CD4-positive, alpha-beta T cell treated with Interleukin-10 for 1 hour (primary cell): ENCODE measurements at regions not wholly inside any gene's neighbourhood (a gene's known extent, or its start where the extent isn't known, plus 50 kb on each side); places are given as distances from the start of the nearest gene placed in this dataset.
"Not testable (repeated sequence)": the region's sequence is repeated elsewhere in the genome, so short reads cannot be mapped to it uniquely, and the experiment has no call there.

ENCODE experiments used
- DNase-seq: peaks from one replicate; pipeline ENCODE4 v3.0.0-alpha.2; 2020

DNA sequence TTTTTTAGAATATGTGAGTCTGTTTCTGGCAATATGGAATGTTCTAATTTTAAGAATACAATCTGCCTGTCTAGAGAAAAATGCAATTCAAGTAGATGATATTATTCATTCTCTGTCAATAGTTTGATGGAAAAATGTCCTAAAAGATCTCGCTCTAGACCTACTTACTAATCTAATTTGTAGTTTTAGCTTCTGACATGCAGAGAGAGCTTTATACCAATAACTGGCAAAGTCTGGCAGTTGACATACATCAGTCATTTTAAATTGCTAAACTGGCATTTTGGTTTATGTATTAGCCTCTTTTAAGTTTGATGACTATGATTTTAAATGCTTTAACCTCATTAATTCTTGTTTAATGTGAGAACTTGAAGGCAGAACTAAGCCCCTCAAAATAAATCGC lies 355.0 kb upstream of the CDH10 start:
- DNase-seq = no peak

- no peak for DNase-seq
Measured at GRCh38 chr5:24998641-24999040, 353.9 kb upstream of the CDH10 start.

GRCh38 chr5:24986326-24986725 lies 341.5 kb upstream of the CDH10 start:
- no peak for DNase-seq

DNA sequence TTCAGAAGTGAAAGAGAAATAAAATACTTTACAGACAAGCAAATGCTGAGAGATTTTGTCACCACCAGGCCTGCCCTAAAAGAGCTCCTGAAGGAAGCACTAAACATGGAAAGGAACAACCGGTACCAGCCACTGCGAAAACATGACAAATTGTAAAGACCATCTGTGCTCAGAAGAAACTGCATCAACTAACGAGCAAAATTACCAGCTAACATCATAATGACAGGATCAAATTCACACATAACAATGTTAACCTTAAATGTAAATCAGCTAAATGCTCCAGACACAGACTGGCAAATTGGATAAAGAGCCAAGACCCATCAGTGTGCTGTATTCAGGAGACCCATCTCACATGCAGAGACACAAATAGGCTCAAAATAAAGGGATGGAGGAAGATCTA lies 333.8 kb upstream of the CDH10 start:
- DNase-seq = not testable (repeated sequence)

DNA sequence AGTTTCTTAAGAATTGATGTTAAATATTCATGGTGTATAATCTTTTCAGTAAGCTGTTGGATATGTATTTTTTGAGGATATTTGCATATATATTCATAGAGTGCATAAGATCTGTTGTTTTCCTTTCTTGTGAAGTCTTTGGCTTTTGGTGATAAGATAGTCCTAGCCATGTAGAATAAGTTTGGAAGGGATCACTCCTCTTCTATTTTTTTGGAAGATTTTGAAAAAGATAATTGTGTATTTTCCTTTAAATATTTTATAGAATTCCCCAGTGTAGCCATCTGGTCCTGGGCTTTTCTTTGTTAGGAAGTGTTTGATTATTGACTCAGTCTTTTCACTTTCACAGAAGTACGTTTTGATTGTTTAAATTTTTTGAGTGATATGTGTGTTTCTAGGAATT lies 318.8 kb upstream of the CDH10 start:
- no peak for DNase-seq

DNA sequence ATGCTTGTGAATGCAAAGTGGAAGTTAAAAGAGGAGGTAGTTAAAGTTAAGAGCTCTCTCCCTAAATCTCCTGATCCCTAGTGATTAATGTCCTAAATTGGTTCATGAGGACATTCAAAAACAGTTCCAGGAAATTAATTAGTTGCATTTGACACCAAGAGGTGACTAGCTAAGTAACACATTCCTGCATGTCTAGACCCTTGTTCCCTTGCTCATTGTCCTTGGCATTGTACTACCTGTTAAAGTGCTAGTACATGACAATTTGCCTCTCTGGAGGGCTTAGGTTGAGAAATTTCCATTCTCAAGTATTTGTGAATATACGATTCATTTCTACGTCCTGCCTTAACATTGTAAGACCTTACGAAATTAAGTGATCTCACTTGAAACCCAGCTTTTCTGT lies 278.6 kb upstream of the CDH10 start:
- no peak for DNase-seq

- no peak for DNase-seq
Measured at GRCh38 chr5:24918676-24919075, 273.9 kb upstream of the CDH10 start.

DNA sequence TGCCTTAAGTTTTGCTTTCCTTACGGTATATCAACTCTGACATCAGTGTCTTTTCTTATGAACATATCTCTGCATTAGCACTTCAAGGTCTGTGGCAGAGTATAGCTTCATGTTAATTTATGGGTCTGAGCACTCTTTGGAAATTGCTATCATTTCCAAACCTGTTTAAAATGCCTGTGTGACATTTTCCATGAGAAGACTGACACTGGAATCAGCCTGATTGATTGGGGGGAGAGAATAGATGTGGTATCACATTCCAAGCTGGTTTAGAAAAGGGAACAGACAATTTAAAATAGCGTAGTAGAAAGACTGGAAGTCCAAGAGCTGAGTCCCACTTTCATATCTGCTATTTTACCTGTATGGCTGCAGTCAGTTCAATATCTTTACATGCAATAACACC lies 272.1 kb upstream of the CDH10 start:
- no peak for DNase-seq

DNA sequence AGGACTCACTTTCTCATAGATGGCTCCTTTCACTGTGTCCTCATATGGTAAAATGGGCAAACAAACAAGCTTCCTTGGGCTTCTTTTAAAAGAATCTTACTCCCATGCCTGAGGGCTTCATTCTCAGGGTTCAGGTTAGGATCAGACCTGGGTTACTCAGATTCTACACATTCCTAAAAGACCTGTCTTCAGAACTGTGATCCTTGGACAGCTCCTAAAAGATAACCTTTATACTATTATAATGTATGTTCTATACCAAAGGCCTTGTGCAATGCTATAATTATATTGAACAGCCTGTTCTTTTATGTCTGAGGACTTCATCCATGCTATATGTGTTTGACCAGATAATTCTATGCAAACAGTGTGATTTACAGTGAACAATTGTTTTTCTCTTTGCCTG lies 264.4 kb upstream of the CDH10 start:
- no peak for DNase-seq

GRCh38 chr5:24906689-24907088 lies 261.9 kb upstream of the CDH10 start:
- DNase-seq = no peak

- DNase-seq = no peak
Measured at GRCh38 chr5:24904981-24905517, 260.3 kb upstream of the CDH10 start.

GRCh38 chr5:24899180-24899579 lies 254.4 kb upstream of the CDH10 start:
- DNase-seq = no peak

DNA sequence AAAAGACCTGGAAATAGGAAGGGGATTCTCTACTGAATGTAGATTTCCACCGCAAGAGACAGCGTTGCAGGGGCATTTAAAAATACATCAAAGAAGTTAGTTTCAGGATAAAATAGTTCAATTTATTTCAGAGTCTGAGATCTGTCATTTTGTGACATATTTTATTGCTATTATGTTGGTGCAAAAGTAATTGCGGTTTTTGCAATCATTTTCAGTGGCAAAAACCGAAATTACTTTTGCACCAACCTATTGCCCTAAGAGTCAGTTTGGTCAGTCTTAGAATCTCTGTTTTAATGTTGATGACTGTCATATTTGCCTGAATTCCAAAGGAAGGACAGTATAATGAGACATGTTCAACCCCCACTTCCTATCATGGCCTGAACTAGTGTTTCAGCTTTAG lies 219.5 kb upstream of the CDH10 start:
- DNase-seq = no peak

DNA sequence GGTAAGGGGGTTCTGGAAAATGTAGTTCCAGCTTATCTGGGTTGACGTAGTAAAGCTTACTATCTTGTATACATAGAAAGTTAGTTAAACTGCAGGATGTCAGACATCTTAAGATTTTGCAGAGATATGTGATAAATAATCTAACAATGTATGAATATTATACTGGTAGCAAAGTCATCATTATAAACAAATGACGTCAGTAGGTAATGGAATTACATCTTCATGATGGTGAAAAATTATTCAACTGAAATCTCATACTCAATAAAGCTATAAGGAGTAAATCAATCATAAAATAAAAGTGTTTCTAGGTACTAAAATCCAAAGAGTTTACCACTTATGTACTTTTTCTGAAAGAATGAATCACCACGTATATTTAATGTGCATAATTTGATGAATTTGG lies 217.3 kb upstream of the CDH10 start:
- no peak for DNase-seq

- DNase-seq = no peak
Measured at GRCh38 chr5:24855485-24855884, 210.7 kb upstream of the CDH10 start.

DNA sequence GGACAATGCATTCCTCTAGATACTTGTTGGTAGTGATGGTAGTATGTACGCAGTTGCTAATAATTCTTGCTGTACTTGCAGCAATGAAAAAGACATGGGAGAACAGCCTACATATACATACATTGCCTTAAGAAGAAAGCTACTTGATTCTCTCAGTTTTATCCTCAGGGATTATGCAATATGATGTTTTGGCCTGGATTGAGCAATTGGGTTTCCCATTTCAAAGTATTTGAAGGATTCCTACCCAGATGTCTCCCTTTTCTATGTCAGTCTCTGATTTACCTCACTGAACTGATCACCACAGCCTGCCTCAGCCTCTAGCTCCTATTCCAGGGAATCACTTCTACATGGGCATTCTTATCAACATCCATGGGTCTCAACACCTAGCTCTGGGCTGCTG lies 210.1 kb upstream of the CDH10 start:
- DNase-seq = no peak

DNA sequence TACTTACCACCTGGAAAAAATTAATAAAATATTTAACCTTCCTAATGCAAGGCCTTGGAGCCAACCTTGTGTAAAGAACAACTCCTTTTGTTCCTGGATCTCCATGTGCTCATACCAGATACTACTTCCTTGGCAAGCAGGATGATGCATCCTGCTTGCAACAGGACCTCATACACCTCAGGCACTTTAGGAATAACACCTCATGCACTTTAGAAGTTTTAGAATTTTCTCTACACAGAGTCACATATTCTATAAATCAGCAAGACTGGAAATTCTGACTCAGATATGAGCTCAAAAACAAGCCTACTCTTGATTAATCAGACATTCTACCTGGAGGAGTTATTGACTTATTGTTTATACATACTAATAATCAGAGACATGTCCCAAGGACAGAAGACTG lies 209.6 kb upstream of the CDH10 start:
- DNase-seq = no peak

GRCh38 chr5:24850926-24851486 lies 206.2 kb upstream of the CDH10 start:
- no peak for DNase-seq

GRCh38 chr5:24849210-24849609 lies 204.4 kb upstream of the CDH10 start:
- DNase-seq = no peak

DNA sequence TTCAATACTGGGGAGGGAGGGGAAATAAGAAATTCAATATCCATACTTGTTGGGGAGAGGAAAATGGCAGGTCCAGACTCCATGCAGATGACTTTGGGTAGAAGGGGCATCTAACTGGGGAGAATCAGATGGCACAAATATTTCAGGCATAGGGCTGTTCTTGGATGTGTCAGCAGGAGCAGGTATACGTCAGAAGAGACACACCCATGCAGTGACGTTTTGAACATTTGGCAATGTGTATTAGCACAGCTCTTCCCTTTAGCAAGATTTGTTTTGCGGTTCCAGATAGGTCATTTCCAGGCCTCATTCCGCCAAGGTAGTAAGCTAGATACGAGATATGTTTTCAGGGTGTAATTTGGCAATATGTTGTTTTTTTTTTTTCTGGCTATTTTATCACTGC lies 187.2 kb upstream of the CDH10 start:
- no peak for DNase-seq

DNA sequence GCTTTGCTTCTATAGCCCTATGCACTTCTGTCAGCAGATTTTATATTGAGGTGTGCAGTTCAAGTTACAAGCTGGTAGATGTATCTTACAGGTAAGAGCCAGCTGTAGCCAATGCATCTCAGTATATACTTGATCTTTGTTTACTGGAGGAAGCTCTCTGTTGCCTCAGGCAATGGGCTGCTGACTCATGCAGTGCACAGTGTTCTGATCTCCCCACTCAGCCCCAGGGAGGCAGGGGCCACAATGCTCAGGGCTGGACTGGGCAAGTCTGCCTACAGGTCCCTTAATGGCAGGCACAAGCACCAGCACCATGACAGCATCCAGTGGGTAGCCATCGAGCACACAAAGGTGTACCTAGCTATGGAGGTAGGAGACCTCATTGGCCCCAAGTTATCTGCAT lies 178.8 kb upstream of the CDH10 start:
- DNase-seq = no peak

DNA sequence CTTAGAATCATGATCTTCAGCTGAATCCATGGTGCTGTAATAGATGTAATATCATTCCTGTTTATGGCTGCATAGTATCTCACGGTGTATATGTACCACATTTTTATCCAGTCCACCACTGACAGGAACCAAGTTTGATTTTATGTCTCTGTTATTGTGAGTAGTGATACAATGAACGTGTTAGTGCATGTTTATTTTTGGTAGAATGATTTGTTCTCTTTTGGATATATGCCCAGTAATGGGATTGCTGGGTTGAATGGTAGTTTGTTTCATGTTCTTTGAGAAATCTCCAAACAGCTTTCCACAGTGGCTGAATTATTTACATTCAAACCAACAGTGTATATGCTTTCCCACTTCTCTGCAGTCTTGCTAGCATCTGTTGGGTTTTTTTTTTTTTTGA lies 175.1 kb upstream of the CDH10 start:
- DNase-seq = no peak

- DNase-seq = no peak
Measured at GRCh38 chr5:24817966-24818365, 173.2 kb upstream of the CDH10 start.

- DNase-seq = no peak
Measured at GRCh38 chr5:24816206-24816605, 171.4 kb upstream of the CDH10 start.

- DNase-seq = no peak
Measured at GRCh38 chr5:24805230-24805629, 160.5 kb upstream of the CDH10 start.

GRCh38 chr5:24804221-24804681 lies 159.5 kb upstream of the CDH10 start:
- no peak for DNase-seq
